Natural killer cell (primary cell): ENCODE measurements at regions not wholly inside any gene's neighbourhood (a gene's known extent, or its start where the extent isn't known, plus 50 kb on each side); places are given as distances from the start of the nearest gene placed in this dataset.

Experiments used
- ATAC-seq, 3 donors: fragments of 150-1000 bp in 2 of 3; fragments of 200-7000 bp in 1 of 3; cut with Tn5 transposase; 1 replicate in 1 of 3; 2 replicates in 2 of 3; pipeline ENCODE4 v1.10.0; 2021; ENCODE audit warnings: mild to moderate bottlenecking in 2 of 3, moderate library complexity in 2 of 3
- DNase-seq, 2 donors: peaks; one replicate each; pipeline versions ENCODE4 v3.0.0 to v3.0.0-alpha.2; 2013 to 2021; ENCODE audit warnings: mixed read lengths in 1 of 2
- H3K27ac ChIP-seq: one replicate; pipeline ENCODE4 v1.5.1; 2013; ENCODE audit warnings: mild to moderate bottlenecking, low read length
- H3K27me3 ChIP-seq: one replicate; pipeline ENCODE4 v1.6.1; 2013; ENCODE audit warnings: low read length; ENCODE audit not compliant: control insufficient read depth, insufficient read depth
- H3K36me3 ChIP-seq: one replicate; pipeline ENCODE4 v1.6.1; 2013; ENCODE audit warnings: low read length; ENCODE audit not compliant: control insufficient read depth, insufficient read depth
- H3K4me1 ChIP-seq: one replicate; pipeline ENCODE4 v1.6.1; 2013; ENCODE audit warnings: low read length; ENCODE audit not compliant: control insufficient read depth, insufficient read depth
- H3K4me3 ChIP-seq: one replicate; pipeline ENCODE4 v1.5.1; 2013; ENCODE audit warnings: low read length
- H3K9me3 ChIP-seq: one replicate; pipeline ENCODE4 v1.6.1; 2013; ENCODE audit warnings: low read length; ENCODE audit not compliant: control insufficient read depth, insufficient read depth
- H3K27ac Mint-ChIP-seq, 2 donors: one replicate each; pipeline ENCODE4 v1.8.0; 2022; ENCODE audit warnings: mild to moderate bottlenecking in 2 of 2, mixed read lengths in 2 of 2, moderate library complexity in 1 of 2
- H3K27me3 Mint-ChIP-seq, 2 donors: one replicate each; pipeline ENCODE4 v1.8.0; 2022; ENCODE audit warnings: low read depth in 2 of 2, mixed read lengths in 2 of 2
- H3K36me3 Mint-ChIP-seq: one replicate; pipeline ENCODE4 v1.8.0; 2022; ENCODE audit warnings: mixed read lengths
- H3K4me1 Mint-ChIP-seq, 2 donors: one replicate each; pipeline ENCODE4 v1.8.0; 2022; ENCODE audit warnings: mixed read lengths in 2 of 2
- H3K4me3 Mint-ChIP-seq: one replicate; pipeline ENCODE4 v1.8.0; 2022; ENCODE audit warnings: mild to moderate bottlenecking, moderate library complexity, mixed read lengths
- H3K9me3 Mint-ChIP-seq, 2 donors: one replicate each; pipeline ENCODE4 v1.8.0; 2022; ENCODE audit warnings: mixed read lengths in 2 of 2
- WGBS: methylation state at CpG from one replicate; pipeline ENCODE4 v1.1.7; 2013; ENCODE audit warnings: missing lambda C conversion rate; ENCODE audit not compliant: insufficient coverage; 5-methylcytosine and 5-hydroxymethylcytosine counted together
- intact Hi-C: fragments of 100-400 bp; cut with micrococcal nuclease; formaldehyde crosslinking; loops from one replicate; pipeline ENCODE4 v1.14.2; 2022
- TF ChIP-seq, protein P1 (sequence below): fragments of 200-600 bp; IDR thresholded peaks from one replicate; pipeline ENCODE4 v1.8.0; 2022; ENCODE audit warnings: antibody characterized with exemption

DNA sequence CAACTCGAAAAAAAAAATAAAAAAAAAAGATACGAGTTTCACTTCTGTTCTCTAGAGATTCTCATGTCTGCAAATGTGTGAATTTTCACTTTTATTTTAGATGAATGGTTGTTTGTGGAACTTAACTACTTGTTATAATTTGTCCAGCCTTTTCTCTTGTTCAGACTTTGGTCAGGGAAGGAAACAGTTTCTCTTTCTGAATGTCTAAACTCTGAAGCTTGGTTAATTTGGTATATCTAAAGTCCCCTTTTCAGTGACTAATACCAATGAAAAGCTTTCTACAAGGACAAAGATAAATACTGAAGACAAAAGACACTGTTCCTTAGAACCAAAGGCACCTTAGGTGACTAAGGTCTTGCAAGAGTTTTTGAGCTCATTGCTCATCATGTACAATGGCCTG is 144.4 kb upstream of the PIEZO2 start:
- Mint-ChIP-seq H3K27me3 (no peaks in the 10 kb centered on the region), H3K36me3 (no peaks in the 10 kb centered on the region), H3K27ac (no peak overlapping the region), H3K4me3 (no peak overlapping the region), H3K4me1 (no peaks in the 10 kb centered on the region), H3K9me3 (peaks cover 0 to 2% of the 10 kb centered on the region in 2 donors)
- TF ChIP-seq, protein P1, sequence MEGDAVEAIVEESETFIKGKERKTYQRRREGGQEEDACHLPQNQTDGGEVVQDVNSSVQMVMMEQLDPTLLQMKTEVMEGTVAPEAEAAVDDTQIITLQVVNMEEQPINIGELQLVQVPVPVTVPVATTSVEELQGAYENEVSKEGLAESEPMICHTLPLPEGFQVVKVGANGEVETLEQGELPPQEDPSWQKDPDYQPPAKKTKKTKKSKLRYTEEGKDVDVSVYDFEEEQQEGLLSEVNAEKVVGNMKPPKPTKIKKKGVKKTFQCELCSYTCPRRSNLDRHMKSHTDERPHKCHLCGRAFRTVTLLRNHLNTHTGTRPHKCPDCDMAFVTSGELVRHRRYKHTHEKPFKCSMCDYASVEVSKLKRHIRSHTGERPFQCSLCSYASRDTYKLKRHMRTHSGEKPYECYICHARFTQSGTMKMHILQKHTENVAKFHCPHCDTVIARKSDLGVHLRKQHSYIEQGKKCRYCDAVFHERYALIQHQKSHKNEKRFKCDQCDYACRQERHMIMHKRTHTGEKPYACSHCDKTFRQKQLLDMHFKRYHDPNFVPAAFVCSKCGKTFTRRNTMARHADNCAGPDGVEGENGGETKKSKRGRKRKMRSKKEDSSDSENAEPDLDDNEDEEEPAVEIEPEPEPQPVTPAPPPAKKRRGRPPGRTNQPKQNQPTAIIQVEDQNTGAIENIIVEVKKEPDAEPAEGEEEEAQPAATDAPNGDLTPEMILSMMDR = no peak
- intact Hi-C loops = no loop called here
- no peaks in the 10 kb centered on the region for H3K9me3 ChIP-seq
- no peak for DNase-seq
- H3K27me3 ChIP-seq = no peaks in the 10 kb centered on the region
- H3K36me3 ChIP-seq = no peaks in the 10 kb centered on the region
- no peaks in the 10 kb centered on the region for H3K4me1 ChIP-seq
- 63% methylated on average over 2 of the region's 2 CpGs for WGBS
- ATAC-seq = no peak
- H3K27ac ChIP-seq = no peak overlapping the region
- no peak overlapping the region for H3K4me3 ChIP-seq

DNA sequence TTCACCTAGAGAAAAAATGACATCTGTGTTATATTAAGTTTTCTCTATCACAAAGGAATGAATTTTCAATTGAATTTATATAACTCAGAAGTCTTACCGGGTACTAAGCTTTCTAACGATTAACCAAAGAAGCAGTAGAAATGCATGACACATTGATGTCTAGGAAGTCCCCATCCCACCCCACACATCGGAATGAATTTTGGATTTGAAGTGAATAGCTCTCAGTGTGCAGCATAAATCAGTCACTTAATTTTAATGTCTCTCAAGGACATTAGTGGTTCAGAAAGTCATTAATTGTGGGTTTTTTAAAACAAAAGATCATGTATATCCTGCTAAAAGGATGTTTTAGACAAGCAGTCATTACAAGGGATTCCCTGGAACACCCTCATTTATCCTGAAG is 141.4 kb upstream of the PIEZO2 start:
- no peaks in the 10 kb centered on the region for H3K36me3 ChIP-seq
- Mint-ChIP-seq H3K27ac (no peak overlapping the region), H3K36me3 (no peaks in the 10 kb centered on the region), H3K4me3 (no peak overlapping the region), H3K27me3 (no peaks in the 10 kb centered on the region), H3K4me1 (no peaks in the 10 kb centered on the region), H3K9me3 (peaks cover 0 to 2% of the 10 kb centered on the region in 2 donors)
- WGBS = no CpG with 5 or more reads among the region's 3 CpGs
- DNase-seq (no peak), ATAC-seq (no peak)
- no peaks in the 10 kb centered on the region for H3K4me1 ChIP-seq
- no peak overlapping the region for H3K4me3 ChIP-seq
- no peaks in the 10 kb centered on the region for H3K27me3 ChIP-seq
- intact Hi-C loops = no loop called here
- no peaks in the 10 kb centered on the region for H3K9me3 ChIP-seq
- no peak overlapping the region for H3K27ac ChIP-seq
- TF ChIP-seq, protein P1 = no peak

DNA sequence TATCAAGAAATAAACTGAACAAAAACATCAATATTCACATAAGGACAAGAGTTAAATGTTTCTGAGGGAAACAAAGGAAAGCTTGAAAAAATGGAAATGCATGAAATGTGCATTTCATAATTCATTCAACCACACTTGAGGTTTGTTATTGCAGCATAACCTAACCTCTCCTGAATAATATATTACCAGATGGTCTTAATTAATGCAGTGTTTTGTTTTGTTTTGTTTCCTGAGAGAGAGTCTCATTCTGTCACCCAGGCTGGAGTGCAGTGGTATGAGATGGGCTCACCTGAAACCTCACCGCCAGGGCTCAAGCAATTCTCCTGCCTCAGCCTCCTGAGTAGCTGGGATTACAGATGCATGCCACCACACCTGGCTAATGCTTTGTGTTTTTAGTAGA is 139.9 kb upstream of the PIEZO2 start:
- TF ChIP-seq, protein P1 = no peak
- Histone ChIP-seq H3K9me3 (no peaks in the 10 kb centered on the region), H3K27ac (no peak overlapping the region), H3K4me3 (no peak overlapping the region), H3K4me1 (no peaks in the 10 kb centered on the region), H3K27me3 (no peaks in the 10 kb centered on the region), H3K36me3 (no peaks in the 10 kb centered on the region)
- Mint-ChIP-seq H3K4me3 (no peak overlapping the region), H3K36me3 (no peaks in the 10 kb centered on the region), H3K4me1 (no peaks in the 10 kb centered on the region), H3K9me3 (no peaks in the 10 kb centered on the region), H3K27me3 (no peaks in the 10 kb centered on the region), H3K27ac (no peak overlapping the region)
- DNase-seq (no peak), ATAC-seq (no peak)
- WGBS = 100% methylated on average over 1 of the region's 1 CpG
- intact Hi-C loops = no loop called here

DNA sequence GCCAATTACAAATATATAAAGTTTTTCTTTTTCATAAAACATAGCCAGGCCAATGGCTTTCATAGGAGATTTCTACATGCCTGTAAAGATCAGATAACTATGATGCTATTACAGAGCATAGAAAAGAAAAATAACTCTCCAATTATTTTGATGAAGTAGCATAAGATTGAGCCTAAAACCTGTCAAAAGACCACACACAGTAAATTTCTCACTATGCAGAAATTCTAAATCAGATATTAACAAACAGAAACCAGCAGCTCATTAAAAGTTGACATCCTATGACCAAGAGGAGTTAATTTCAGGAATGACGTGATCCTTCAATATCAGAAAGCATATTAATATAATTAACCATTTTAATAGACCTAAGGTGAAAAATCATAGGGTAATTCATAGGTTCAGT is 139.0 kb upstream of the PIEZO2 start:
- Histone ChIP-seq H3K9me3 (no peaks in the 10 kb centered on the region), H3K36me3 (no peaks in the 10 kb centered on the region), H3K27me3 (no peaks in the 10 kb centered on the region), H3K4me3 (no peak overlapping the region), H3K4me1 (no peaks in the 10 kb centered on the region), H3K27ac (no peak overlapping the region)
- intact Hi-C loops = no loop called here
- no peak overlapping the region for H3K27ac Mint-ChIP-seq
- DNase-seq = no peak
- H3K27me3 Mint-ChIP-seq = no peaks in the 10 kb centered on the region
- H3K4me3 Mint-ChIP-seq = no peak overlapping the region
- TF ChIP-seq, protein P1 = no peak
- no peaks in the 10 kb centered on the region for H3K36me3 Mint-ChIP-seq
- ATAC-seq = no peak
- no peaks in the 10 kb centered on the region for H3K9me3 Mint-ChIP-seq
- H3K4me1 Mint-ChIP-seq = no peaks in the 10 kb centered on the region
- no CpG with 5 or more reads among the region's 1 CpG for WGBS
